ENCODE measurements at regions not wholly inside any gene's neighbourhood (a gene's known extent, or its start where the extent isn't known, plus 50 kb on each side); places are given as distances from the start of the nearest gene placed in this dataset.

GRCh38 chr4:136571315-136571714 lies 961.0 kb downstream of the PCDH18 start:
- intact Hi-C loops (cut with micrococcal nuclease; ENCODE audit: unreplicated experiment): no loop called here
- CTCF ChIA-PET: no interaction called here
- Histone ChIP-seq H3K4me1 (ENCODE audit: insufficient read depth, low read length, poor library complexity, severe bottlenecking) (no peaks in the 10 kb centered on the region), H3K4me3 (ENCODE audit: low read depth, low read length, poor library complexity, severe bottlenecking) (no peak overlapping the region), H3K9me3 (ENCODE audit: low read depth, low read length, poor library complexity, severe bottlenecking) (no peaks in the 10 kb centered on the region), H3K27me3 (replicated peaks; ENCODE audit: insufficient read depth, low read depth, low read length, poor library complexity) (no peaks in the 10 kb centered on the region), H3K36me3 (ENCODE audit: insufficient read depth, low read length, poor library complexity, severe bottlenecking) (no peaks in the 10 kb centered on the region), H3K27ac (ENCODE audit: low read depth, low read length, poor library complexity, severe bottlenecking) (no peak overlapping the region)
- DNase-seq (ENCODE audit: low spot score): no peak
- TF ChIP-seq CTCF (conservative IDR thresholded peaks at IDR 0.05; ENCODE audit: low read depth, low read length) (no peak), EZH2 (IDR thresholded peaks at IDR 0.05; ENCODE audit: borderline replicate concordance, low read depth, low read length, poor library complexity, severe bottlenecking) (no peak)
- POLR2A ChIA-PET (ENCODE audit: low non-redundant PET): no interaction called here
- no TSS peak for BruUV-seq (replicated peaks)

GRCh38 chr4:136562834-136563233 lies 969.5 kb downstream of the PCDH18 start:
- BruUV-seq (replicated peaks): no TSS peak
- Histone ChIP-seq H3K9me3 (ENCODE audit: low read depth, low read length, poor library complexity, severe bottlenecking) (no peaks in the 10 kb centered on the region), H3K36me3 (ENCODE audit: insufficient read depth, low read length, poor library complexity, severe bottlenecking) (no peaks in the 10 kb centered on the region), H3K27me3 (replicated peaks; ENCODE audit: insufficient read depth, low read depth, low read length, poor library complexity) (no peaks in the 10 kb centered on the region), H3K4me1 (ENCODE audit: insufficient read depth, low read length, poor library complexity, severe bottlenecking) (no peaks in the 10 kb centered on the region), H3K4me3 (ENCODE audit: low read depth, low read length, poor library complexity, severe bottlenecking) (no peak overlapping the region), H3K27ac (ENCODE audit: low read depth, low read length, poor library complexity, severe bottlenecking) (no peak overlapping the region)
- intact Hi-C loops (cut with micrococcal nuclease; ENCODE audit: unreplicated experiment): no loop called here
- ChIA-PET CTCF (no interaction called here), POLR2A (ENCODE audit: low non-redundant PET) (interaction anchor here (0.6 kb wide), 1 partner anchor 444 kb away, joined by 3 read pairs; no protein-coding TSS in a partner anchor)
- DNase-seq (ENCODE audit: low spot score): peak; percentile 4
- TF ChIP-seq EZH2 (IDR thresholded peaks at IDR 0.05; ENCODE audit: borderline replicate concordance, low read depth, low read length, poor library complexity, severe bottlenecking): no peak

- TF ChIP-seq EZH2 (IDR thresholded peaks at IDR 0.05; ENCODE audit: borderline replicate concordance, low read depth, low read length, poor library complexity, severe bottlenecking): no peak
- no peak for TF ChIP-seq CTCF (conservative IDR thresholded peaks at IDR 0.05; ENCODE audit: low read depth, low read length)
- DNase-seq (ENCODE audit: low spot score): no peak
- Histone ChIP-seq H3K4me1 (ENCODE audit: insufficient read depth, low read length, poor library complexity, severe bottlenecking) (no peaks in the 10 kb centered on the region), H3K27ac (ENCODE audit: low read depth, low read length, poor library complexity, severe bottlenecking) (no peak overlapping the region), H3K4me3 (ENCODE audit: low read depth, low read length, poor library complexity, severe bottlenecking) (no peak overlapping the region), H3K9me3 (ENCODE audit: low read depth, low read length, poor library complexity, severe bottlenecking) (no peaks in the 10 kb centered on the region), H3K36me3 (ENCODE audit: insufficient read depth, low read length, poor library complexity, severe bottlenecking) (no peaks in the 10 kb centered on the region), H3K27me3 (replicated peaks; ENCODE audit: insufficient read depth, low read depth, low read length, poor library complexity) (no peaks in the 10 kb centered on the region)
- no TSS peak for BruUV-seq (replicated peaks)
- POLR2A ChIA-PET (ENCODE audit: low non-redundant PET): no interaction called here
- CTCF ChIA-PET: no interaction called here
- intact Hi-C loops (cut with micrococcal nuclease; ENCODE audit: unreplicated experiment): no loop called here
Measured at GRCh38 chr4:136558940-136559494, 973.3 kb downstream of the PCDH18 start.

- intact Hi-C loops (cut with micrococcal nuclease; ENCODE audit: unreplicated experiment): no loop called here
- TF ChIP-seq CTCF (conservative IDR thresholded peaks at IDR 0.05; ENCODE audit: low read depth, low read length): no peak
- TF ChIP-seq EZH2 (IDR thresholded peaks at IDR 0.05; ENCODE audit: borderline replicate concordance, low read depth, low read length, poor library complexity, severe bottlenecking): no peak
Measured at GRCh38 chr4:136557396-136557795, 974.9 kb downstream of the PCDH18 start.

More at GRCh38 chr4:136557396-136557795, 974.9 kb downstream of the PCDH18 start:
- H3K4me3 ChIP-seq (ENCODE audit: low read depth, low read length, poor library complexity, severe bottlenecking): no peak overlapping the region
- no peaks in the 10 kb centered on the region for H3K9me3 ChIP-seq (ENCODE audit: low read depth, low read length, poor library complexity, severe bottlenecking)
- H3K27me3 ChIP-seq (replicated peaks; ENCODE audit: insufficient read depth, low read depth, low read length, poor library complexity): no peaks in the 10 kb centered on the region
- no peaks in the 10 kb centered on the region for H3K36me3 ChIP-seq (ENCODE audit: insufficient read depth, low read length, poor library complexity, severe bottlenecking)
- CTCF ChIA-PET: no interaction called here
- no TSS peak for BruUV-seq (replicated peaks)
- no peak overlapping the region for H3K27ac ChIP-seq (ENCODE audit: low read depth, low read length, poor library complexity, severe bottlenecking)
- no peaks in the 10 kb centered on the region for H3K4me1 ChIP-seq (ENCODE audit: insufficient read depth, low read length, poor library complexity, severe bottlenecking)
- no peak for DNase-seq (ENCODE audit: low spot score)
- POLR2A ChIA-PET (ENCODE audit: low non-redundant PET): no interaction called here

Measured in A673 (cell line).